ENCODE measurements at regions not wholly inside any gene's neighbourhood (a gene's known extent, or its start where the extent isn't known, plus 50 kb on each side); places are given as distances from the start of the nearest gene placed in this dataset.

DNA sequence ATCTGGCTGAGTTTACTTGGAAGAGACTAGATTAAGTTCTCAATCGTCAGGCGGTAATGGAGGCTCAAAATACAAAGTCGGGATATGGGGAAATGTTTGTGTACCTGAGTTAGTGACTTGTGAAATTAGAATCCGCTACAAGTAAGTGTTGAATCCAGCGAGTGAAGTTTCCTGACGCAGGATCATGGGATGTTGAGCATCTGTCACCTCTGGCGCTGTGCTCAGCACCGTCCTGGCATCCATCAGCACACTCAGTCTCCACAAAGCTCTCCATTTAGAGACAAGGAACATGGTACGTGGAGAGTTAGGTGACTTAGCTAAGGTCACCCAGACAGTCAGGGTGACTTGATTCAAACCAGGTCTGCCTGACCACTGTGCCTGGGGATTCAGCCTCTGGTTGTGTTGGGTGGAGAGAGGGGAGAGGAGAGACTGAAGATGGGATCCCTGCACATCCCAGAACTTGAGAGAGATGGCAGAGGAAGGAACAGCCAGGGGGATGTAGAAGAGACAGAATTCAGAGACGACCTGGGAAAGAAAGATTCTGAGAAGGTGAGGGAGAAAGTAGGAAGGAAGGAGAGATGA, 251.2 kb downstream of the ACKR3 start:
- no peak for TF ChIP-seq COPS2 (conservative IDR thresholded peaks at IDR 0.05)
- no peak for TF ChIP-seq ZNF12 (CRISPR knock-in tag; IDR thresholded peaks at IDR 0.05)
- TF ChIP-seq TEAD4 (IDR thresholded peaks at IDR 0.05; ENCODE audit: low read length): no peak
- TF ChIP-seq TEAD4 (CRISPR knock-in tag; IDR thresholded peaks at IDR 0.05; ENCODE audit: borderline replicate concordance): no peak
- TF ChIP-seq ZNF232 (CRISPR knock-in tag; IDR thresholded peaks at IDR 0.05): no peak

Data from K562 (cell line).